ENCODE measurements at regions not wholly inside any gene's neighbourhood (a gene's known extent, or its start where the extent isn't known, plus 50 kb on each side); places are given as distances from the start of the nearest gene placed in this dataset.
"Not testable (repeated sequence)": the region's sequence is repeated elsewhere in the genome, so short reads cannot be mapped to it uniquely, and the experiment has no call there.

- Histone ChIP-seq H3K4me3 (no peak overlapping the region), H3K27ac (no peak overlapping the region), H3K27me3 (no peaks in the 10 kb centered on the region), H3K4me1 (no peaks in the 10 kb centered on the region), H3K9me3 (no peaks in the 10 kb centered on the region), H3K36me3 (no peaks in the 10 kb centered on the region)
- TF ChIP-seq CTCF (IDR thresholded peaks at IDR 0.05) (no peak), POLR2A (IDR thresholded peaks at IDR 0.05) (no peak), POLR2AphosphoS5 (IDR thresholded peaks at IDR 0.05; ENCODE audit: insufficient read depth in 1 of 2, low read depth in 1 of 2) (no peak)
- no peak for DNase-seq (ENCODE audit: extremely low spot score in 2 of 2)
- intact Hi-C loops (cut with DNase I), result no loop called here
These were observed 74.3 kb upstream of the SLC7A14 start for GRCh38 chr3:170660139-170660538.

DNA sequence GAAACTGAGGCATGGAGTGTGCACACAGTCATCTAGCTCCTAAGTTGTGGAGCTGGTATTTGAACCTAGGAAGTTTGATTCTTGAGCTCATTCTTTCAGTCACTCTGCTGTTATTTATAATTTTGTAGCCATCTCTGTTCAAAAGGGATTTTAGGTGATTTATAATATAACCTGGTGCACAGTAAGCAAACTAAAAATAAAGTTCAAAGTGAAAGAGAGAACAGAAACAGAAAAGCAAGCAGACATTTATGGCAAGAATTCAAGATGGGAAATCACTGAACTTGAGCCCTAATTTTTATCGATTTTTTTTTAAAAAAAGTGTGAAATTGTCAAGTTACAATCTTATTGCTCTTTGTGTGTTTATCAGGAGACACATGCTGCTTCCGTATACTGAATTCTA lies 71.4 kb upstream of the SLC7A14 start:
- Histone ChIP-seq H3K4me1 (no peaks in the 10 kb centered on the region), H3K27ac (no peak overlapping the region), H3K27me3 (no peaks in the 10 kb centered on the region), H3K4me3 (no peak overlapping the region), H3K9me3 (no peaks in the 10 kb centered on the region), H3K36me3 (no peaks in the 10 kb centered on the region)
- no peak for DNase-seq (ENCODE audit: extremely low spot score in 2 of 2)
- TF ChIP-seq CTCF (IDR thresholded peaks at IDR 0.05), result no peak
- no peak for TF ChIP-seq POLR2A (IDR thresholded peaks at IDR 0.05)
- no peak for TF ChIP-seq POLR2AphosphoS5 (IDR thresholded peaks at IDR 0.05; ENCODE audit: insufficient read depth in 1 of 2, low read depth in 1 of 2)
- intact Hi-C loops (cut with DNase I), result no loop called here

DNA sequence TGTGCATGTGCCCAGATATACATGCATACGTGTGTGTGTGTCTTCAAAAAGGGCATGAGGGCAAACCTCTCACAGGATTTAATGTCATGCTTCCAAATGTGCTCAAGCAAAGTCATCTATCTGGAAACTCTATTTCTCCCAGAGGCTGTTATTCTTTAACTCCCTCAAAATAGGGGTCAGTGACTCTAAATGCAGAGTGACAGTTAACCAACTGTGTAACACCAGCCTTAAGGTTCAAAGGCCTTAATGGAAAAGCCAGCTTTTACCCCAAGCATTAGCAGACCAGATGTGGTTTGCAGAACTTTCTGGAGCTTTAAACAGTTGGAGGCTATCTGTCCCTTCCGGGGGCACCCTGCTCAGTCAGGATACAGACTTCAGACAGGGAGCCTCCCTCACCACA lies 70.4 kb upstream of the SLC7A14 start:
- Histone ChIP-seq H3K36me3 (no peaks in the 10 kb centered on the region), H3K4me3 (no peak overlapping the region), H3K9me3 (no peaks in the 10 kb centered on the region), H3K27ac (no peak overlapping the region), H3K27me3 (no peaks in the 10 kb centered on the region), H3K4me1 (no peaks in the 10 kb centered on the region)
- intact Hi-C loops (cut with DNase I), result no loop called here
- TF ChIP-seq POLR2AphosphoS5 (IDR thresholded peaks at IDR 0.05; ENCODE audit: insufficient read depth in 1 of 2, low read depth in 1 of 2), result no peak
- TF ChIP-seq CTCF (IDR thresholded peaks at IDR 0.05), result no peak
- TF ChIP-seq POLR2A (IDR thresholded peaks at IDR 0.05), result no peak
- DNase-seq (ENCODE audit: extremely low spot score in 2 of 2), result no peak

DNA sequence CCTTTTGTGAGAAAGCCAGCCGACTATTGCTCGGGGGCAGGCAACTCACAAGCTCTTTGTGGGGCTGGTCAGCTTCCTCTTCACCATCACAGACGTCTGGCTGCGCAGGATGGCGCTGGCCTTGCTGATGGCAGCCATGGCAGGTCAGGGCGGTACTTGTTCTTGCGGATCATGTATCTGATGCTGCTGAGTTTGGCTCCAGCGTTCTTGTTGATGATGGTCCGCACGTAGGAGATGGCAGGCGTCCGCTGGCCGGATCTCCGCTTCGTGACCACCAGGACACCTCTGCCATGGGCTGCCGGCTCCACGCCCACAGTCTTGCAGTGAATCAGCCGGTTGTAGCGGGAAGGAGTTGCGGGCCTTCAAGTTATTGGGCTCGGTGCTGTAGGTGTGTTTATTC lies 67.9 kb upstream of the SLC7A14 start:
- Histone ChIP-seq H3K27me3 (no peaks in the 10 kb centered on the region), H3K9me3 (no peaks in the 10 kb centered on the region), H3K36me3 (no peaks in the 10 kb centered on the region), H3K4me1 (no peaks in the 10 kb centered on the region), H3K27ac (no peak overlapping the region), H3K4me3 (no peak overlapping the region)
- intact Hi-C loops (cut with DNase I), result no loop called here
- DNase-seq (ENCODE audit: extremely low spot score in 2 of 2), result no peak
- TF ChIP-seq CTCF (IDR thresholded peaks at IDR 0.05) (no peak), POLR2AphosphoS5 (IDR thresholded peaks at IDR 0.05; ENCODE audit: insufficient read depth in 1 of 2, low read depth in 1 of 2) (no peak), POLR2A (IDR thresholded peaks at IDR 0.05) (no peak)

DNA sequence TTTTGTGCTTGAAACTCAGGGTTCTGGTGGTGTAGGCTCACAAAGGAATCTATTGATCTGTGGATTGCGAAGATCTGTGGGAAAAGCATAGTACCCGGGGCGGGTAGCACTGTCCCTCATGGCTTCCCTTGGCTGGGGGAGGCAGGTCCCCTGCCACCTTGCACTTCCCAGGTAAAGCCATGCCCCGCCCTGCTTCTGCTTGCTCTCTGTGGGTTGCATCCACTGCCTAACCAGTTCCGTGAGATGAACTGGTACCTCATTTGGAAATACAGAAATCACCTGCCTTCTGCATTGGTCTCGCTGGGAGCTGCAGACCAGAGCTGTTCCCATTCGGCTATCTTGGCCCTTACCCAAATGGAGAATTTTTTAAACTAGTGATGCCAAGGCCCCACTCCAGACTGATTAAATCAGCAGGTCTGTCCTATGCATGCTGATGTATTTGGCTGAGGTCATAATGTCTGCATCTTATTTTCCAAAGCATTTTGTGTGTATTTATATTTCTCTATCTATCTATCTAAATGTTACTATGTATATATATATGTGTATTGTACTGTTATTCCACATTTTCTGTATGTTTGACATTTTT lies 65.5 kb upstream of the SLC7A14 start:
- H3K9me3 ChIP-seq, result no peaks in the 10 kb centered on the region
- intact Hi-C loops (cut with DNase I), result no loop called here
- no peak overlapping the region for H3K4me3 ChIP-seq
- no peak for TF ChIP-seq POLR2AphosphoS5 (IDR thresholded peaks at IDR 0.05; ENCODE audit: insufficient read depth in 1 of 2, low read depth in 1 of 2)
- TF ChIP-seq POLR2A (IDR thresholded peaks at IDR 0.05), result no peak
- TF ChIP-seq CTCF (IDR thresholded peaks at IDR 0.05), result no peak
- no peak overlapping the region for H3K27ac ChIP-seq
- no peaks in the 10 kb centered on the region for H3K36me3 ChIP-seq
- no peak for DNase-seq (ENCODE audit: extremely low spot score in 2 of 2)
- H3K4me1 ChIP-seq, result no peaks in the 10 kb centered on the region
- H3K27me3 ChIP-seq, result no peaks in the 10 kb centered on the region

DNA sequence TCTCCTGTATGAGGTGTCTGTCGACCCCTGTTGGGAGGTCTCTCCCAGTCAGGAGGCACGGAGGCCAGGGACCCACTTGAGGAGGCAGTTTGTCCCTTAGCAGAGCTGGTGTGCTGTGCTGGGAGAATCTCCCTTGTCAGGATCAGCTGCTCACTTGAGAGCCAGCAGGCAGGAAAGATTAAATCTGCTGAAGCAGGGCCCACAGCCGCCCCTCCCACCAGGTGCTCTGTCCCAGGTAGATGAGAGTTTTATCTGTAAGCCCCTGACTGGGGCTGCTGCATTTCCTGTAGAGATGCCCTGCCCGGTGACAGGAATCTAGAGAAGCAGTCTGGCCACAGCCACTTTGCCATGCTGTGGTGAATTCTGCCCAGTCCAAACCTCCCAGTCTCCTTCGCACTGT lies 64.7 kb upstream of the SLC7A14 start:
- H3K27me3 ChIP-seq; intact Hi-C loops (cut with DNase I); H3K27ac ChIP-seq; H3K4me1 ChIP-seq; H3K4me3 ChIP-seq; H3K36me3 ChIP-seq; DNase-seq (ENCODE audit: extremely low spot score in 2 of 2); H3K9me3 ChIP-seq: not testable (repeated sequence)

Measured in vagina (tissue), 2 donors.